Aorta (tissue), 5 donors: ENCODE measurements at regions not wholly inside any gene's neighbourhood (a gene's known extent, or its start where the extent isn't known, plus 50 kb on each side); places are given as distances from the start of the nearest gene placed in this dataset.
"Not testable (repeated sequence)": the region's sequence is repeated elsewhere in the genome, so short reads cannot be mapped to it uniquely, and the experiment has no call there.

ENCODE experiments used
- ATAC-seq: fragments of 200-7000 bp; cut with Tn5 transposase; one replicate; pipeline ENCODE4 v1.9.1; 2022; ENCODE audit warnings: moderate library complexity; ENCODE audit not compliant: low FRiP score
- DNase-seq, 2 donors: peaks; one replicate each; pipeline ENCODE4 v3.0.0-alpha.2; 2020
- H3K27ac ChIP-seq, 2 donors: one replicate each; pipeline ENCODE4 v1.5.1; 2013; ENCODE audit warnings: low read length in 2 of 2, mild to moderate bottlenecking in 2 of 2, moderate library complexity in 2 of 2, control low read depth in 1 of 2, inconsistent platforms in 1 of 2, low read depth in 1 of 2
- H3K27me3 ChIP-seq, 2 donors: one replicate each; pipeline ENCODE4 v1.6.1; 2013; ENCODE audit warnings: control low read depth in 1 of 2, low read length in 1 of 2, mild to moderate bottlenecking in 1 of 2, moderate library complexity in 1 of 2; ENCODE audit not compliant: insufficient read depth in 2 of 2, control insufficient read depth in 1 of 2
- H3K36me3 ChIP-seq, 2 donors: one replicate each; pipeline ENCODE4 v1.6.1; 2013; ENCODE audit warnings: control low read depth in 1 of 2, low read length in 1 of 2, mild to moderate bottlenecking in 1 of 2; ENCODE audit not compliant: insufficient read depth in 2 of 2, control insufficient read depth in 1 of 2
- H3K4me1 ChIP-seq, 2 donors: one replicate each; pipeline ENCODE4 v1.6.1; 2013; ENCODE audit warnings: low read length in 2 of 2, control low read depth in 1 of 2, mild to moderate bottlenecking in 1 of 2, moderate library complexity in 1 of 2; ENCODE audit not compliant: insufficient read depth in 2 of 2, control insufficient read depth in 1 of 2
- H3K4me3 ChIP-seq, 2 donors: one replicate each; pipeline ENCODE4 v1.5.1; 2013; ENCODE audit warnings: low read length in 2 of 2, control low read depth in 1 of 2, mild to moderate bottlenecking in 1 of 2
- H3K9me3 ChIP-seq: one replicate; pipeline ENCODE4 v1.6.1; 2013; ENCODE audit warnings: mild to moderate bottlenecking, low read length; ENCODE audit not compliant: control insufficient read depth
- WGBS, 2 donors: extraction: QIAGEN DNeasy Blood & Tissue Kit; methylation state at CpG; one replicate each; pipeline ENCODE4 v1.1.7; 2013; 5-methylcytosine and 5-hydroxymethylcytosine counted together
- intact Hi-C, 2 donors: fragments of 100-400 bp; cut with DNase I; formaldehyde crosslinking; loops; one replicate each; pipeline versions ENCODE4 v1.14.2 to v1.15.0; 2022
- donor health status: healthy with polysubstance abuse.
- donor health status: Bipolar disorder and iron deficiency.
- donor health status: DM: no; HTN: no; CAD: no.
- donor health status: DM: no; HTN: no; CAD: no.
- donor health status: DM: yes; HTN: yes; CAD: no.

DNA sequence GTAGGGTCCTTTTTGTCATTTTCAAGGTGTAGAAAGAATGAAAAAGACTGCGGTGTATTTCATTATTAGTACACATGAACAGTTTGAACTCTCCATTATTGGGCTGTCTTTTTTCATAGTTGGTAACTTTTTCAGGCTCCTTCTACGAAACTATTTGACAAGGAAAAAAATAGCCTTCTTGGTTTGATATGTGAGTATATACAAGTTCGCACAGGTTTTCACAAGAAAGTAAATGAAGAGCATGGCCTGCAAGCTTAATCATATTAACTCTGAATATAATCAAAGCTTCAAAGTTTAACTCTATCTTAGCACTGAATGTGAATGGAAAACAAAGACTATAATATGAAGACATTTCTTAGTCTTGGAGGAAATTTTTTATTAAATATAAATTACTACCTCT, 290.0 kb upstream of the ADGRL2 start:
- intact Hi-C loops, result no loop called here
- Histone ChIP-seq H3K27ac (no peak overlapping the region), H3K9me3 (no peaks in the 10 kb centered on the region), H3K27me3 (no peaks in the 10 kb centered on the region), H3K4me1 (no peaks in the 10 kb centered on the region), H3K4me3 (no peak overlapping the region), H3K36me3 (no peaks in the 10 kb centered on the region)
- no peak for DNase-seq
- ATAC-seq, result no peak
- 87 to 91% methylated on average over 3 of the region's 3 CpGs for WGBS, 2 donors

DNA sequence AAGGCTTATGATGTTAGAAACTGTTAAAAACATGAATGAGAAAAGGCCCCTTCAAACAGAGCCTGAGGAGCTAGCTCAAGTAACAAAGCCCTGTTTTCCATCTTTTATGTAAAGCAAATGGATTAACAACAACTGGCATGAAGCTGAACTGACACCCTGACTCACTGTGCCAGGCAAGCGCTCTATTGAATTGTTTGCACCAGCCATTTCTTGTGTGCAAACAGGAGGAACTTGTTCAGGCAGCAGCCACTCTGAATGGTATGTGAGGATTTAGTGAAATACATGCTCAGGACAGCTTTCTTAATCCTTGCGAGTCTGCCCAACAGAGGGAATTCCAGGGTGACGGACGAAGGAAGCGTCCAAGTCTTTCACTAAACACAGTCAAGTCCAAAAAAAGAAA, 291.1 kb upstream of the ADGRL2 start:
- no peak overlapping the region for H3K4me3 ChIP-seq
- H3K36me3 ChIP-seq, result no peaks in the 10 kb centered on the region
- no peaks in the 10 kb centered on the region for H3K27me3 ChIP-seq
- WGBS, 2 donors, result 60 to 63% methylated on average over 5 of the region's 5 CpGs
- no peak for DNase-seq
- intact Hi-C loops, result no loop called here
- no peaks in the 10 kb centered on the region for H3K9me3 ChIP-seq
- H3K4me1 ChIP-seq, result no peaks in the 10 kb centered on the region
- no peak for ATAC-seq
- H3K27ac ChIP-seq, result no peak overlapping the region

DNA sequence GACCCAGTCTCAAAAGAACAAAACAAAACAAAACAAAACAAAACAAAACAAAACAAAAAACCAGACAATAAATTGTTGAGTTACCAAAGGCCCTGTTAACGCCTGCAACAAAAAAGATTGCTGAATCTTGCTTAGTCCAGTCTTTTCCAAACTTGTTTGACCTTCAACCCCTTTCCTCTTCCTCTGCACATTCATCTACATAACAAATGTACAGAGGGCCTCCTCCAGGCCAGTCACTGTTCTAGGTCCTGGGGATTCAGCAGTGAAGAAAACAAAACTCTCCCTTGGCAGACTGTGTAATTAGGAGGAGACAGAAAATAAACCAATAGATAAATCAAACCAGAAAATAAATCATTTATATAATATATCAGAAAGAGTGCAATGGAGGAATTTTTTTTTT, 294.0 kb upstream of the ADGRL2 start:
- Histone ChIP-seq H3K4me3 (no peak overlapping the region), H3K27ac (no peak overlapping the region), H3K36me3 (no peaks in the 10 kb centered on the region), H3K9me3 (no peaks in the 10 kb centered on the region), H3K27me3 (no peaks in the 10 kb centered on the region), H3K4me1 (no peaks in the 10 kb centered on the region)
- no peak for ATAC-seq
- no peak for DNase-seq
- intact Hi-C loops, result no loop called here
- WGBS, 2 donors, result 98 to 100% methylated on average over 1 of the region's 1 CpG

DNA sequence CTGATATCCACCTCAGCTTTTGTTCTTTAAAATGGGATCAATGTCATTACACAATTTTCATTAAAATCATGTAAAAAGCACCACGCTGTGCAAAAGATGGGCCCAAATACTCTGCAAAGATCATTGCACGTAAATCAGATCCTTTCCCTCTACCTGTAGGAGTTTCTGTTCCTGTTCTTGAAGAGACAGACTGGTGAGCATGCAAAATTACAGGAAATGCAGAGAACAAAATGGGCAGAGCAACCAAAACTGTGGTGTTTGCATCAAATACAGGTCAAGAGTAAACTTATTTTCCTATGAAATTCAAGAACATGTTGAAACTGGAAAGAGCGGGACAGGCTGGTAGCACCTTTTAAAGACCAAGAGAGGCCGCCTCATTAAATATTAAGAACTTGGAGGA, 294.9 kb upstream of the ADGRL2 start:
- Histone ChIP-seq H3K27me3 (no peaks in the 10 kb centered on the region), H3K4me3 (no peak overlapping the region), H3K9me3 (no peaks in the 10 kb centered on the region), H3K4me1 (no peaks in the 10 kb centered on the region), H3K36me3 (no peaks in the 10 kb centered on the region), H3K27ac (no peak overlapping the region)
- no peak for DNase-seq
- WGBS, 2 donors, result 98% methylated on average over 4 of the region's 4 CpGs
- intact Hi-C loops, result no loop called here
- ATAC-seq, result no peak

DNA sequence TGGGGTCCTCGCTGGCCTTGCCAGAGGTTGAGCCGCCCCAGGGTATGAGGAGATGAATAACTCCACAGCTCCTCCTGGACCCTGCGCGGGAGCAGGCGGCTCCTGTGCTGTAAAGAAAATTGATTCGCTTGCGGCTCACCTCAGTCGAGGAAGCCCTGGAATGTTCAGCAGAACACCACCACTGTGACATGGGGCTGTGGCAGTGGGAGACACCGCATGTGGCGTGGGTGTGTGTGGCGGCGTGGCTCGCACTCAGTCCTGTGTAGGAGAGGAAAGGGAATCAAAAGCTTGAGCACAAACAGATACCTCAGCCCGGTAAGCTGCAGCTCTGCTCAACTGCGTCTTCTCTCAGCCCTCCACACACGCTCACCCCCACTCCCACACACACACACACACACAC, 295.9 kb upstream of the ADGRL2 start:
- H3K4me3 ChIP-seq, H3K36me3 ChIP-seq, H3K4me1 ChIP-seq, H3K27me3 ChIP-seq, ATAC-seq, H3K27ac ChIP-seq, intact Hi-C loops, DNase-seq, H3K9me3 ChIP-seq: not testable (repeated sequence)
- 97 to 98% methylated on average over 14 to 15 of the region's 16 CpGs for WGBS, 2 donors

DNA sequence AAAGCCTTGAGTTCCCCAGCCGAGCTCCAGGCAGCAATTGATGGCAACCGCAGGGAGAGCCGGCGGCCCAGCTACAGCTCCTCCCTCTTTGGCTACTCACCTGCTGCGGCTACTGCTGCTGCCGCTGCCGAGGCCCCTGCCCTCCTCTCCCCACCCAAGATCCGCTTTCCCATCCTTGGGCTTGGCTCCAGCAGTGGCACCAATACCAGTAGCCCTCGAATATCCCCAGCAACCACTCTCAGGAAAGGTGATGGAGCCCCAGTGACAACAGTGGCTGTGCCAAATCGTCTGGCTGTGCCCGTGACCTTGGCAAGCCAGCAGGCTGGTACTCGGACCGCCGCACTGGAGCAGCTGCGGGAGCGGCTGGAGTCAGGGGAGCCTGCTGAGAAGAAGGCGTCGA, 298.0 kb upstream of the ADGRL2 start:
- H3K4me1 ChIP-seq, ATAC-seq, intact Hi-C loops, H3K9me3 ChIP-seq, DNase-seq, H3K27me3 ChIP-seq, H3K36me3 ChIP-seq, H3K27ac ChIP-seq, H3K4me3 ChIP-seq: not testable (repeated sequence)
- 94 to 97% methylated on average over 14 to 18 of the region's 18 CpGs for WGBS, 2 donors

DNA sequence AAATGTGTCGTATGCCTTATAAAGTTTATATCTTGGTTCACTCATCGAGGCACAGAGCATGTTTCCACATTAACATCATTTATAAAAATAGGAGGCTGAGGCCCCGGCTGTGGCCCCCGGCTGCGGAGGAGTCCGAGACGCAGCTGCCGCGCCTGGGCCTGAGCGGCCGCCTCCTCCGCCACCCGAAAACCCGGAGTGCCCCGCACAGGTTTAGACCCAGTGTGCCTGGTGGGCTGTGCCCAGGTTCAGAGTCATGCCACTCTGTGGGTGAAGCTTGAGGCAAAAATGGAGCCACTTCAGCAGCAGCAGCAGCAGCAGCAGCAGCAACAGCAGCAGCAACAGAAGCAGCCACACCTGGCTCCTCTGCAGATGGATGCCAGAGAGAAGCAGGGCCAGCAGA, 299.2 kb upstream of the ADGRL2 start:
- H3K27me3 ChIP-seq, intact Hi-C loops, DNase-seq, H3K27ac ChIP-seq, ATAC-seq, H3K4me1 ChIP-seq, H3K36me3 ChIP-seq, H3K9me3 ChIP-seq, H3K4me3 ChIP-seq: not testable (repeated sequence)
- WGBS, 2 donors, result 95 to 97% methylated on average over 15 of the region's 15 CpGs

DNA sequence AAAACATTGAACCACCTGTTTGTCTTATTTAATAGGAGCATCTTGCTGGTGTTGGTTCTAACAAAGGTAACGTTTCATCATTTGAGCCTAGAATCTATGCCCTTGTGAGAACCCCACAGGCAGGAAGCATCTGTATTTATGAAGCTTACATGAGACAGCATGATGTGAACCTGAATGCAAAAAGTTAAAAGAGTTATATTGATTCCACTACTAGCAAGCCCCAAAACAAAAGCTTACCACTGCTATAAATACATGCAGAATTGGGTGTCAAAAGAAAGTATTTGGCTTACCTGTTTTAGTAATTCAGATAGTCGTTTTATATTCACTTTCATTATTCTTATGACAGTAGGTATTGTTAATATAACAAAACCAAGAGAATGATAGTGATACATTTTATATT, 301.2 kb upstream of the ADGRL2 start:
- 70 to 93% methylated on average over 2 of the region's 2 CpGs for WGBS, 2 donors
- no peak for ATAC-seq
- Histone ChIP-seq H3K4me1 (no peaks in the 10 kb centered on the region), H3K9me3 (no peaks in the 10 kb centered on the region), H3K27me3 (no peaks in the 10 kb centered on the region), H3K4me3 (no peak overlapping the region), H3K36me3 (no peaks in the 10 kb centered on the region), H3K27ac (no peak overlapping the region)
- no peak for DNase-seq
- intact Hi-C loops, result no loop called here

DNA sequence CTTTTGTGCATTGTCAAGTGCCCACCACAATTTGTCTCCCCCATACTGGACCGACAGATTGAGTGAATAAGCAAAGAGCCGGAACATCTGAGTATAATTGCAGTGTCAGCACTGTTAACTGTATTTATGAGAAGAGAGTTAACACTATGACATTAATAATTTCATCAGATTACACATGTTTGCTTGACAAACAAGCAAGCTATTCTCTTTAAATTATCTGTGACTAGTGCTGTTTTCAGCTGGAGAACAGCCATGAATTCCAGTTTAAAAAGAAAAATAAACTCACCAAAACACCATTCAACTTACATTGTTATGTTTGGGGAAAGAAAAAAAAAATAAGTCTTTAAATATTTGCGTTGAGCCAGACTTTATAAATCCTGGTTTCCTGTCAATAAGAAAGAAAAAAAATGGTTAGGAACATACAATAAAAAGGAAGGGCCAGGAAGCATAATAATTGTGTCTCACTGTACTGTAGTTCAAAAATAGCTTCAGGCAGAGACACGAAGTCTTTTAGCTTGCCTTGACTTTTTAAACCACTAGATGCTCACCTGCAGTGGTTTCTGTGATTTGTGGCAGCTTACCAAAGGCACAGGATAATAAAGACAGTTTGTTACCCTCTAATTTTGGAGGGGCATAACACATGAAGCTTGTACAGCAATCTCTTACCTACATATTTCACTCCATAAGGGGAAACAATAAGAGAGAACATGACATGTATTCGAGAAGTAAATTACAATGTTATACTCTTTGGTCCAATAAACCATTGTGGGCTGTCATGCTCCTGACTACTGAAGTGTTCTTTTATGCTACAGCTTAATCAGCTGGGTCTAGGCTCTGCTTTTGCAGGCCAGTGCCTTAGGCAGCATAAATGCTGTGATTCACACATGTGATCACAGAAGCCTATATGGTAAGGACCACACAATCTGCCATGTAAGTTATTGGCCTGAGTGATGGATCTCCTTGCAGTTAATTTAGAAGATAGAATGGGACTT, 302.0 kb upstream of the ADGRL2 start:
- H3K27me3 ChIP-seq, result no peaks in the 10 kb centered on the region

More for the DNA sequence above, 302.0 kb upstream of the ADGRL2 start:
- no peak for DNase-seq
- no peak overlapping the region for H3K4me3 ChIP-seq
- peaks cover under 1% of the 10 kb centered on the region in 2 donors for H3K4me1 ChIP-seq
- H3K9me3 ChIP-seq, result no peaks in the 10 kb centered on the region
- intact Hi-C loops, result no loop called here
- no peak for ATAC-seq
- 42 to 45% methylated on average over 5 of the region's 5 CpGs for WGBS, 2 donors
- H3K27ac ChIP-seq, result no peak overlapping the region
- no peaks in the 10 kb centered on the region for H3K36me3 ChIP-seq
